Calu3 (cell line): ENCODE measurements at regions not wholly inside any gene's neighbourhood (a gene's known extent, or its start where the extent isn't known, plus 50 kb on each side); places are given as distances from the start of the nearest gene placed in this dataset.

Experiments
- BruUV-seq: library from RNA; stranded (reverse); fragments of 400-500 nt; replicated peaks from 2 replicates; lab custom pipeline; 2021; lab: Mats Ljungman, UMichigan
- CTCF ChIA-PET: fragments of 300-600 bp; sonication (Branson Sonifier 250); formaldehyde crosslinking; loops from one replicate; lab custom pipeline; 2022; ENCODE audit warnings: antibody characterized with exemption; lab: Charles Lee
- DNase-seq: peaks from one replicate; pipeline ENCODE4 v3.0.0; 2022
- H3K27ac Mint-ChIP-seq: one replicate; pipeline ENCODE4 v1.8.0; 2022; ENCODE audit warnings: mixed read lengths; ENCODE audit not compliant: unreplicated experiment
- H3K27me3 Mint-ChIP-seq: one replicate; pipeline ENCODE4 v1.8.0; 2022; ENCODE audit warnings: mixed read lengths; ENCODE audit not compliant: unreplicated experiment
- H3K36me3 Mint-ChIP-seq: one replicate; pipeline ENCODE4 v1.8.0; 2022; ENCODE audit warnings: mild to moderate bottlenecking, moderate library complexity, mixed read lengths; ENCODE audit not compliant: insufficient read depth, unreplicated experiment
- H3K4me1 Mint-ChIP-seq: one replicate; pipeline ENCODE4 v1.8.0; 2022; ENCODE audit warnings: mild to moderate bottlenecking, low read depth, mixed read lengths; ENCODE audit not compliant: unreplicated experiment
- H3K4me3 Mint-ChIP-seq: one replicate; pipeline ENCODE4 v1.8.0; 2022; ENCODE audit warnings: mild to moderate bottlenecking, low read depth, moderate library complexity, mixed read lengths; ENCODE audit not compliant: unreplicated experiment
- H3K9me3 Mint-ChIP-seq: one replicate; pipeline ENCODE4 v1.8.0; 2022; ENCODE audit warnings: low read depth, mixed read lengths; ENCODE audit not compliant: unreplicated experiment
- CTCF ChIP-seq: fragments of 200-600 bp; IDR thresholded peaks from one replicate; pipeline ENCODE4 v1.8.0; 2022; ENCODE audit warnings: antibody characterized with exemption; ENCODE audit not compliant: unreplicated experiment
- intact Hi-C: fragments of 100-400 bp; cut with micrococcal nuclease; formaldehyde crosslinking; loops from one replicate; pipeline ENCODE4 v1.10.0; 2022; ENCODE audit not compliant: unreplicated experiment

- no peaks in the 10 kb centered on the region for H3K27me3 Mint-ChIP-seq
- intact Hi-C loops, result no loop called here
- no peak overlapping the region for H3K27ac Mint-ChIP-seq
- H3K4me1 Mint-ChIP-seq, result no peaks in the 10 kb centered on the region
- H3K4me3 Mint-ChIP-seq, result no peak overlapping the region
- CTCF ChIA-PET, result no interaction called here
- DNase-seq, result no peak
- no peaks in the 10 kb centered on the region for H3K36me3 Mint-ChIP-seq
- TF ChIP-seq CTCF, result no peak
- BruUV-seq, result no TSS peak
- H3K9me3 Mint-ChIP-seq, result peaks cover 17% of the 10 kb centered on the region
These were observed 1462.1 kb downstream of the DPP10 start for GRCh38 chr2:115904516-115904915.

GRCh38 chr2:115908731-115909130, 1466.3 kb downstream of the DPP10 start:
- no peak for TF ChIP-seq CTCF
- intact Hi-C loops, result no loop called here
- H3K4me1 Mint-ChIP-seq, result no peaks in the 10 kb centered on the region
- no TSS peak for BruUV-seq
- no peaks in the 10 kb centered on the region for H3K36me3 Mint-ChIP-seq
- H3K27me3 Mint-ChIP-seq, result no peaks in the 10 kb centered on the region
- peaks cover 9% of the 10 kb centered on the region for H3K9me3 Mint-ChIP-seq
- DNase-seq, result no peak
- H3K27ac Mint-ChIP-seq, result no peak overlapping the region
- H3K4me3 Mint-ChIP-seq, result no peak overlapping the region
- CTCF ChIA-PET, result no interaction called here

GRCh38 chr2:115910270-115910669, 1467.8 kb downstream of the DPP10 start:
- intact Hi-C loops, result no loop called here
- Mint-ChIP-seq H3K4me3 (no peak overlapping the region), H3K36me3 (no peaks in the 10 kb centered on the region), H3K27ac (no peak overlapping the region), H3K9me3 (peaks cover 5% of the 10 kb centered on the region), H3K4me1 (no peaks in the 10 kb centered on the region), H3K27me3 (no peaks in the 10 kb centered on the region)
- no TSS peak for BruUV-seq
- no peak for TF ChIP-seq CTCF
- no peak for DNase-seq
- CTCF ChIA-PET, result no interaction called here

GRCh38 chr2:115913921-115914320, 1471.5 kb downstream of the DPP10 start:
- Mint-ChIP-seq H3K36me3 (no peaks in the 10 kb centered on the region), H3K9me3 (peaks cover 11% of the 10 kb centered on the region), H3K4me1 (no peaks in the 10 kb centered on the region), H3K27me3 (no peaks in the 10 kb centered on the region), H3K27ac (no peak overlapping the region), H3K4me3 (no peak overlapping the region)
- intact Hi-C loops, result no loop called here
- TF ChIP-seq CTCF, result no peak
- CTCF ChIA-PET, result no interaction called here
- DNase-seq, result no peak
- no TSS peak for BruUV-seq
